ENCODE measurements at regions not wholly inside any gene's neighbourhood (a gene's known extent, or its start where the extent isn't known, plus 50 kb on each side); places are given as distances from the start of the nearest gene placed in this dataset.

- TF ChIP-seq, protein P1, sequence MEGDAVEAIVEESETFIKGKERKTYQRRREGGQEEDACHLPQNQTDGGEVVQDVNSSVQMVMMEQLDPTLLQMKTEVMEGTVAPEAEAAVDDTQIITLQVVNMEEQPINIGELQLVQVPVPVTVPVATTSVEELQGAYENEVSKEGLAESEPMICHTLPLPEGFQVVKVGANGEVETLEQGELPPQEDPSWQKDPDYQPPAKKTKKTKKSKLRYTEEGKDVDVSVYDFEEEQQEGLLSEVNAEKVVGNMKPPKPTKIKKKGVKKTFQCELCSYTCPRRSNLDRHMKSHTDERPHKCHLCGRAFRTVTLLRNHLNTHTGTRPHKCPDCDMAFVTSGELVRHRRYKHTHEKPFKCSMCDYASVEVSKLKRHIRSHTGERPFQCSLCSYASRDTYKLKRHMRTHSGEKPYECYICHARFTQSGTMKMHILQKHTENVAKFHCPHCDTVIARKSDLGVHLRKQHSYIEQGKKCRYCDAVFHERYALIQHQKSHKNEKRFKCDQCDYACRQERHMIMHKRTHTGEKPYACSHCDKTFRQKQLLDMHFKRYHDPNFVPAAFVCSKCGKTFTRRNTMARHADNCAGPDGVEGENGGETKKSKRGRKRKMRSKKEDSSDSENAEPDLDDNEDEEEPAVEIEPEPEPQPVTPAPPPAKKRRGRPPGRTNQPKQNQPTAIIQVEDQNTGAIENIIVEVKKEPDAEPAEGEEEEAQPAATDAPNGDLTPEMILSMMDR (IDR thresholded peaks at IDR 0.05; ENCODE audit: control extremely low read depth, extremely low read depth, low read depth, missing control alignments), result no peak
- ChIA-PET CTCF (no interaction called here), POLR2A (no interaction called here)
- no peak for DNase-seq (ENCODE audit: extremely low spot score)
Measured at GRCh38 chr21:41011098-41011731, 156.7 kb upstream of the BACE2 start.

DNA sequence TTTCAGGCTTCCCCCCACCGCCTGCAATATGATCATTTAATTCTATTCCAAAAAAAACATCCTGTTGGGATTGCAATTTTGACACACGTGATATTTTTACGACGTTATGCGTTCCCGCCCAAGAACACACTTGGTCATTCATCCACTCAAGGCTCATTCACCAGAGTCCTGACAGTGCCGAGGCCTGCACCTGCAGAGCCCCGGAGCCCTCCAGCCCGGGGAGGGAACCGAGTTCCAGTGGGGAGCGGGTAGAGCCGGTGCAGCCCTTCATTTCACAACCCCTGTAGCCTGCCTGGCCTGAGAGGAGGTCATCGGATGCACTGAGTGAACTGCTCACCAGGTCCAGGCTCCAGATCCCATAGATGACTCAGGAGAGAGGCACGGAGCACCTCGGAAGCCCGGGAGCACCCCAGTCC, 156.0 kb upstream of the BACE2 start:
- POLR2A ChIA-PET, result no interaction called here
- TF ChIP-seq, protein P1 (IDR thresholded peaks at IDR 0.05; ENCODE audit: control extremely low read depth, extremely low read depth, low read depth, missing control alignments), result no peak
- no peak for DNase-seq (ENCODE audit: extremely low spot score)
- CTCF ChIA-PET, result no interaction called here

DNA sequence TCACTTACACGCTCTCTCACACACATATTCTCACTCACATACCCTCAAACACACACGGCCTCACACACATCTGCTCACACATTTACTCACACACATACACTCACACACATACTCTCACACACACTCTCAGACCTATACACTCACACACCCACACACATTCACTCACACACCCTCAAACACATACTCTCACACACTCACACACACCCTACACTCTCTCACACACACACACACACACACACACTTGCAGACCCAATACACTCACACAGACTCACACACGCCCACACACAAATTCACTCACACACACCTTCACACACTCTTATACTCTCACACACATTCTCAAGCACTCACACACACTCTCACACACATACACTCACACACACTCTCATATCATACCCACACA, 155.5 kb upstream of the BACE2 start:
- CTCF ChIA-PET, result no interaction called here
- TF ChIP-seq, protein P1 (IDR thresholded peaks at IDR 0.05; ENCODE audit: control extremely low read depth, extremely low read depth, low read depth, missing control alignments), result no peak
- no peak for DNase-seq (ENCODE audit: extremely low spot score)
- POLR2A ChIA-PET, result no interaction called here

DNA sequence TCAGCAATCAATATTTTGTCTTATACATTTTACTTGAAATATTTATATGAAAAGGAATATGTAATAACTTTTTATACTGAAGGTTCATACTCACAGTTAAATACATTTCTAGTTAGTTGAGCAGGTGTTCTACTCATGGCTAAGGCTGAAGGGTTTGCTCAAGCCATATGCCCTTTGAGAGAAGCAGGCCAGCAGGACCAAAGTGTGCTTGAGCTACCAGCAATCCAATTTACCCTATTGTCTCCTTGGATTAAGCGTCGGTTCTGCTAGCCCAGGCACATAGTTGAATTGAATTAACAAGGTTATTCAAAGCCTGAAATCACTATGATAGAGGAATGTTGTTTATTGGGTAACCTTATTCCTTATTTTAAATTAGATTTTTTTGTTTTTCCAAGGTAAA, 151.5 kb upstream of the BACE2 start:
- ChIA-PET CTCF (no interaction called here), POLR2A (no interaction called here)
- no peak for DNase-seq (ENCODE audit: extremely low spot score)
- TF ChIP-seq, protein P1 (IDR thresholded peaks at IDR 0.05; ENCODE audit: control extremely low read depth, extremely low read depth, low read depth, missing control alignments), result no peak

- TF ChIP-seq, protein P1 (IDR thresholded peaks at IDR 0.05; ENCODE audit: control extremely low read depth, extremely low read depth, low read depth, missing control alignments), result no peak
- POLR2A ChIA-PET, result no interaction called here
- CTCF ChIA-PET, result no interaction called here
- no peak for DNase-seq (ENCODE audit: extremely low spot score)
Measured at GRCh38 chr21:41018431-41018830, 149.5 kb upstream of the BACE2 start.

DNA sequence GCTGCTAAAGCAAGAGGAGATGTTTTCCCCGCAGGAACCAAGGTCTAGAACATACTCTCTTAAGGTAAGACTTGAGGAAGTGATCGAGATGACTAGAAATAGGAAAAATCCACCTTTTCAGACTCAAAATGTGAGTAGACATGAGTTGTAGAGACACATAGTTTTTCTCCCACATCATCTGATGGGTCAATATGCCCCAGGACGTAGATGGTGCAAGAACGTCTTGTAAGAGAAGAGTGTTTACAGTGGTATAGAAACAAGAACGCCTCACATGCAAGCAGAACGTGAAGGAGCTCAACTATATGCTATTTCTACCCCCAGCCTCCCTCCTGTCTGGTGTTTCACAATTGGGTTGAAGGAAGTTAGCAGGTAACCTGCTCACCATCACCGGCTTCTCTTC, 144.0 kb upstream of the BACE2 start:
- TF ChIP-seq, protein P1 (IDR thresholded peaks at IDR 0.05; ENCODE audit: control extremely low read depth, extremely low read depth, low read depth, missing control alignments), result no peak

More for the DNA sequence above, 144.0 kb upstream of the BACE2 start:
- ChIA-PET POLR2A (no interaction called here), CTCF (interaction anchor here (1.0 to 2.0 kb wide), 2 partner anchors 14 to 15 kb away, joined by 3 to 5 read pairs; no protein-coding TSS in a partner anchor)
- DNase-seq (ENCODE audit: extremely low spot score), result no peak
